Right lobe of liver (tissue), 4 donors: ENCODE measurements at regions not wholly inside any gene's neighbourhood (a gene's known extent, or its start where the extent isn't known, plus 50 kb on each side); places are given as distances from the start of the nearest gene placed in this dataset.

ENCODE experiments used
- CTCF ChIP-seq, 4 donors: fragments of 200-600 bp in 3 of 4; fragments of 450-650 bp in 1 of 4; IDR thresholded peaks; one replicate each; pipeline versions ENCODE4 v1.5.1 to v1.8.0; 2016 to 2022; ENCODE audit warnings: antibody characterized with exemption in 4 of 4, mild to moderate bottlenecking in 2 of 4
- POLR2A ChIP-seq: fragments of 450-650 bp; IDR thresholded peaks from one replicate; pipeline ENCODE4 v1.6.1; 2017; ENCODE audit warnings: antibody characterized with exemption, mild to moderate bottlenecking
- donor health status: DM: no; HTN: no; CAD: no.
- donor health status: DM: no; HTN: no; CAD: no.
- donor health status: DM: no; HTN: yes; CAD: no.

- TF ChIP-seq POLR2A (no peak), CTCF (IDR thresholded peaks at IDR 0.05) (no peak)
These were observed 331.8 kb upstream of the PLD5 start for GRCh38 chr1:242856289-242856688.
